Breast epithelium (tissue), 4 donors: ENCODE measurements at regions not wholly inside any gene's neighbourhood (a gene's known extent, or its start where the extent isn't known, plus 50 kb on each side); places are given as distances from the start of the nearest gene placed in this dataset.

Experiments used
- DNase-seq, 2 donors: peaks; one replicate each; pipeline ENCODE4 v3.0.0-alpha.2; 2019; ENCODE audit warnings: low spot score in 2 of 2
- H3K27ac ChIP-seq, 2 donors: fragments of 200-600 bp; sonication (generic) in 1 of 2; one replicate each; pipeline ENCODE4 v1.5.1; 2016 to 2019; ENCODE audit warnings: mild to moderate bottlenecking in 1 of 2
- H3K27me3 ChIP-seq, 2 donors: fragments of 200-600 bp; sonication (generic) in 1 of 2; one replicate each; pipeline versions ENCODE4 v1.5.1 to v1.6.0; 2017 to 2019; ENCODE audit warnings: control low read depth in 1 of 2, mild to moderate bottlenecking in 1 of 2
- H3K36me3 ChIP-seq: fragments of 200-600 bp; one replicate; pipeline ENCODE4 v1.5.1; 2019
- H3K4me1 ChIP-seq, 2 donors: fragments of 200-600 bp; sonication (generic); one replicate each; pipeline ENCODE4 v1.5.1; 2016 to 2019; ENCODE audit warnings: control low read depth in 1 of 2
- H3K4me3 ChIP-seq, 3 donors: fragments of 200-600 bp; sonication (generic); 1 replicate in 2 of 3; 2 replicates in 1 of 3; pipeline ENCODE4 v1.5.1; 2016 to 2019; ENCODE audit warnings: mild to moderate bottlenecking in 3 of 3, moderate library complexity in 2 of 3
- H3K9me3 ChIP-seq, 2 donors: fragments of 200-600 bp; sonication (generic) in 1 of 2; one replicate each; pipeline ENCODE4 v1.5.1; 2016 to 2019; ENCODE audit warnings: control low read depth in 1 of 2
- POLR2A ChIP-seq: fragments of 450-650 bp; IDR thresholded peaks from one replicate; pipeline ENCODE4 v1.6.1; 2016; ENCODE audit warnings: antibody characterized with exemption, mild to moderate bottlenecking, moderate library complexity
- POLR2AphosphoS5 ChIP-seq, 3 donors: sonication (generic); formaldehyde crosslinking; IDR thresholded peaks; one replicate each; pipeline ENCODE4 v1.6.1; 2017; ENCODE audit warnings: antibody characterized with exemption in 3 of 3
- intact Hi-C: fragments of 100-400 bp; cut with DNase I; formaldehyde crosslinking; loops from one replicate; pipeline ENCODE4 v1.15.1; 2023; ENCODE audit warnings: low total_unique reads
- TF ChIP-seq, protein P1 (sequence below), 3 donors: fragments of 450-650 bp; IDR thresholded peaks; one replicate each; pipeline ENCODE4 v1.5.1; 2016 to 2017; ENCODE audit warnings: antibody characterized with exemption in 3 of 3, mild to moderate bottlenecking in 3 of 3, moderate library complexity in 3 of 3

DNA sequence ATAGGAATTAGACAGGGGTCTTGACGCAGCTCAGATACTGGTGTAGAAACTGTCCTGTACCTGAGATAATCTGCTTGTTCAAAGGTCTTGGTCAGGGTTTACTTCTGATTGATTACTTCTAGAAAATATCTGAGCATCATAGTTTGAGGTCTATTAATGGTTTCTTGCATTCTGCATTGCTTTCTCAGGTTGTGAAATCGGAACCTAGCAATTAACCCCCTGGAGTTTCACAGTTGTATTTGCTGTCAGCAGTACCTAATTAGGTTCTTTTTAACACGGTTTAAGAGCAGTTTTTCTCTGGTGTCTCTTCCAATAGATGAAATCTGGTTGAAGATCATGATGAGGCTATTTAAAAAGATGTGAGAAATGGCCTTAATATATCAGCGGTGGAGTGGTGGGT, 428.6 kb upstream of the SYT4 start:
- H3K36me3 ChIP-seq, result no peaks in the 10 kb centered on the region
- no peak overlapping the region for H3K4me3 ChIP-seq
- no peak for DNase-seq
- H3K9me3 ChIP-seq, result no peaks in the 10 kb centered on the region
- H3K27ac ChIP-seq, result no peak overlapping the region
- intact Hi-C loops, result no loop called here
- H3K4me1 ChIP-seq, result no peaks in the 10 kb centered on the region
- no peaks in the 10 kb centered on the region for H3K27me3 ChIP-seq
- TF ChIP-seq, protein P1, sequence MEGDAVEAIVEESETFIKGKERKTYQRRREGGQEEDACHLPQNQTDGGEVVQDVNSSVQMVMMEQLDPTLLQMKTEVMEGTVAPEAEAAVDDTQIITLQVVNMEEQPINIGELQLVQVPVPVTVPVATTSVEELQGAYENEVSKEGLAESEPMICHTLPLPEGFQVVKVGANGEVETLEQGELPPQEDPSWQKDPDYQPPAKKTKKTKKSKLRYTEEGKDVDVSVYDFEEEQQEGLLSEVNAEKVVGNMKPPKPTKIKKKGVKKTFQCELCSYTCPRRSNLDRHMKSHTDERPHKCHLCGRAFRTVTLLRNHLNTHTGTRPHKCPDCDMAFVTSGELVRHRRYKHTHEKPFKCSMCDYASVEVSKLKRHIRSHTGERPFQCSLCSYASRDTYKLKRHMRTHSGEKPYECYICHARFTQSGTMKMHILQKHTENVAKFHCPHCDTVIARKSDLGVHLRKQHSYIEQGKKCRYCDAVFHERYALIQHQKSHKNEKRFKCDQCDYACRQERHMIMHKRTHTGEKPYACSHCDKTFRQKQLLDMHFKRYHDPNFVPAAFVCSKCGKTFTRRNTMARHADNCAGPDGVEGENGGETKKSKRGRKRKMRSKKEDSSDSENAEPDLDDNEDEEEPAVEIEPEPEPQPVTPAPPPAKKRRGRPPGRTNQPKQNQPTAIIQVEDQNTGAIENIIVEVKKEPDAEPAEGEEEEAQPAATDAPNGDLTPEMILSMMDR (IDR thresholded peaks at IDR 0.05), result no peak
- TF ChIP-seq POLR2AphosphoS5 (IDR thresholded peaks at IDR 0.05), result no peak
- TF ChIP-seq POLR2A, result no peak

DNA sequence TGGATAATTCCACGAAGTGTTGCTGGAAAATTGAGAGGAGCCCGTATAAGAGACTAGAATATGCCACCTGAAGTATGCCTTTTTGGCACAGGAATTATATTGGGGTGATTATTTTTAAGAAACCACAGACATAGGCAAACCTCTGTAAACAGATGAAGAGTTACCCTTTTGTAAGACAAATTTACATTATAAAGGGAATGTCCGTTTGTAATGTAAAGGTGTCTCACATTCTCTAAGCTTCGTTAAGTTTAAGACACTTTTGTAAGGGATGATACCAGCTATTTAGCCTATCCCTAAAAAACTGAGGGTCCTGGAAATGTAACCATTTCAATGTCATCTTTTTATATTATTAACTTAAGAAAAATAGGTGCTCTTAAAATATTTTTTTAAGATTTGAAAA, 432.8 kb upstream of the SYT4 start:
- H3K27ac ChIP-seq, result no peak overlapping the region
- no peaks in the 10 kb centered on the region for H3K36me3 ChIP-seq
- H3K4me3 ChIP-seq, result no peak overlapping the region
- no peaks in the 10 kb centered on the region for H3K9me3 ChIP-seq
- intact Hi-C loops, result no loop called here
- DNase-seq, result no peak
- TF ChIP-seq POLR2A (no peak), POLR2AphosphoS5 (IDR thresholded peaks at IDR 0.05) (no peak)
- TF ChIP-seq, protein P1 (IDR thresholded peaks at IDR 0.05), result no peak
- no peaks in the 10 kb centered on the region for H3K4me1 ChIP-seq
- no peaks in the 10 kb centered on the region for H3K27me3 ChIP-seq

DNA sequence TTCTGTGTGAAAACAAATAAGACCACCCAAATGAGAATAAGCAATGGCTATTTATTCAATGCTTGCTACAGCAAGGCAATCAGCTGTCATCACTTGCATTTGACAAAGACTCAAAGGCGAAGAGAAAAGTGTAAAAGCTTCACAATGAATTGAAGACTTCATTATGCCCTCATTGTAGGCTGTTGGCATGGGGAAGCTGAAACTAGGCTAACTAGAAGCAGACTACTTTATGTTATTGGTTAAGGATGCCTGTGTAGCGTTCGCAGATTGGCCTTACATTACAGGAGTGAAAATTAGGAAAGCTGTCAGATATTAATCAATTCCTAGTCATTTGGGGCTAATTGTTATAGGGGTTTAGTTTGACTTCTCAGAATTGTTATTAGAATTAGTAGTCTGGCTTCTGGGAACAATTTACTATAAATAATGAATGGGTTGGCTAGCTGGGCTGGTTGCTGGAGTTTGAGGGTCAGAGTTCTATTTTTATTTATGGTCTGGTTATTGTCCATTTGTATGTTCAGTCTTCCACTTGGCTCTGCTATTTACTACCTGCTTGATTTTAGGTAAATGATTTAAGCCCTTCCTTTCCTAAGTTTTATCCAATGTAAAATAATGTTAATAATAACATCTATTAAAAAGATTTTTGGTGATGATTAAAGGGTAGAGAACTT, 437.2 kb upstream of the SYT4 start:
- TF ChIP-seq, protein P1 (IDR thresholded peaks at IDR 0.05), result no peak
- TF ChIP-seq POLR2A (no peak), POLR2AphosphoS5 (IDR thresholded peaks at IDR 0.05) (no peak)
- Histone ChIP-seq H3K27me3 (no peaks in the 10 kb centered on the region), H3K4me3 (no peak overlapping the region), H3K27ac (no peak overlapping the region), H3K4me1 (no peaks in the 10 kb centered on the region), H3K9me3 (no peaks in the 10 kb centered on the region), H3K36me3 (no peaks in the 10 kb centered on the region)
- no peak for DNase-seq
- intact Hi-C loops, result loop anchor here (5.0 kb wide), 1 partner anchor 257 kb away; no protein-coding TSS in a partner anchor

DNA sequence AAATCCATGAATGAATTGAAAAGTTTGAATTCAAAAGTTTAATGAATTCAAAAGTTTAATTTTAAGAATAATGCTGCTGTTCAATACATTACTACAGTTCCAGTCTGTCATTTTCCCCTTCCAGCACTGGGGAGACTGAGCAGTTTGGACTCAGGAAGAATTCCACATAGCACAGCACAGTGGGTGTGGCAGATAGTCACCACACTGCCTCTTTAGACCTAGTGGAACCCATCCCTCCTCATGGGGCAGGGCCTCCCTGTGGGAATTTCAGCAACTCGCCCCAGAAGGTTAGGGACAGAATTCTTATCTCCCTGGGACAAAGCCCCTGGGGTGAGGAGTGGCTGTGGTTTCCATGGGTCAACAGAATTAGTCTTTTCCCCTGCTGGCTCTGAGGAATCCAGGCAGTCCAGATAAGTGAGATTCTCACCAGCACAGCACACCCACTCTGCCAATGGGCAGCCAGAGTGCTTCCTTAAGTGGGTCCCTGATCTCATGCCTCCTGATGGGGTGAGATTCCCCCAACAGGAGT, 442.0 kb upstream of the SYT4 start:
- intact Hi-C loops, result loop anchor here (5.0 kb wide), 1 partner anchor 262 kb away; no protein-coding TSS in a partner anchor
- no peaks in the 10 kb centered on the region for H3K27me3 ChIP-seq
- H3K4me1 ChIP-seq, result no peaks in the 10 kb centered on the region
- no peaks in the 10 kb centered on the region for H3K36me3 ChIP-seq
- peaks cover 0 to 16% of the 10 kb centered on the region in 2 donors for H3K9me3 ChIP-seq
- TF ChIP-seq, protein P1 (IDR thresholded peaks at IDR 0.05), result no peak
- TF ChIP-seq POLR2AphosphoS5 (IDR thresholded peaks at IDR 0.05), result no peak
- no peak for TF ChIP-seq POLR2A
- no peak overlapping the region for H3K4me3 ChIP-seq
- DNase-seq, result no peak
- H3K27ac ChIP-seq, result no peak overlapping the region

DNA sequence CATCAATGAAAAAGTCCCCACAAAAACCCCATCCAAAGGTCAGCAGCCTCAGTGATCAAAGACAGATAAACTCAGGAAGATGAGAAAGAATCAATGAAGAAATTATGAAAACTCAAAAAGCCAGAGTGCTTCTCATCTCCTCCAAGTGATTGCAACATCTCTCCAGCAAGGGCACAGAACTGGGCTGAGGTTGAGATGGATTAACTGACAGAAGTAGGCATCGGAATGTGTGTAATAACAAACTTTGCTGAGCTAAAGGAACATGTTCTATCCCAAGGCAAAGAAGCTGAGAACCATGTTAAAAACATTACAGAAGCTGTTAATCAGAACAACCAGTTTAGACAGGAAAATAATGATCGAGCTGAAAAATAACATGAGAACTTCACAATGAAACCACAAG, 442.8 kb upstream of the SYT4 start:
- TF ChIP-seq, protein P1 (IDR thresholded peaks at IDR 0.05), result no peak
- no peak for TF ChIP-seq POLR2A
- Histone ChIP-seq H3K36me3 (no peaks in the 10 kb centered on the region), H3K27me3 (no peaks in the 10 kb centered on the region), H3K9me3 (peaks cover 0 to 16% of the 10 kb centered on the region in 2 donors), H3K27ac (no peak overlapping the region), H3K4me3 (no peak overlapping the region), H3K4me1 (no peaks in the 10 kb centered on the region)
- no peak for DNase-seq
- intact Hi-C loops, result no loop called here
